DMS53 (cell line): ENCODE measurements at regions not wholly inside any gene's neighbourhood (a gene's known extent, or its start where the extent isn't known, plus 50 kb on each side); places are given as distances from the start of the nearest gene placed in this dataset.
A peak's percentile ranks its signal among the peaks of the same experiment; 100 is the strongest.

ENCODE experiments used
- DNase-seq: peaks from one replicate; lab custom pipeline; 2025; lab: John Stamatoyannopoulos, UW

- DNase-seq = no peak
Observed at GRCh38 chr2:19300961-19301360, 57.5 kb downstream of the OSR1 start.

- DNase-seq = no peak
Observed at GRCh38 chr2:19299522-19299921, 58.9 kb downstream of the OSR1 start.

- peak; percentile 5 for DNase-seq
Observed at GRCh38 chr2:19299032-19299431, 59.4 kb downstream of the OSR1 start.

- no peak for DNase-seq
Observed at GRCh38 chr2:19297716-19298115, 60.7 kb downstream of the OSR1 start.

- peak; percentile 12 for DNase-seq
Observed at GRCh38 chr2:19295998-19296502, 62.4 kb downstream of the OSR1 start.

GRCh38 chr2:19292007-19292406 lies 66.4 kb downstream of the OSR1 start:
- no peak for DNase-seq

- no peak for DNase-seq
Observed at GRCh38 chr2:19288291-19288690, 70.1 kb downstream of the OSR1 start.

- DNase-seq = no peak
Observed at GRCh38 chr2:19287324-19287723, 71.1 kb downstream of the OSR1 start.

- no peak for DNase-seq
Observed at GRCh38 chr2:19282305-19282704, 76.1 kb downstream of the OSR1 start.

GRCh38 chr2:19274439-19274838 lies 84.0 kb downstream of the OSR1 start:
- no peak for DNase-seq

- no peak for DNase-seq
Observed at GRCh38 chr2:19272941-19273470, 85.4 kb downstream of the OSR1 start.

- DNase-seq = no peak
Observed at GRCh38 chr2:19272039-19272438, 86.4 kb downstream of the OSR1 start.

- DNase-seq = no peak
Observed at GRCh38 chr2:19264852-19265251, 93.6 kb downstream of the OSR1 start.

GRCh38 chr2:19262150-19262549 lies 96.3 kb downstream of the OSR1 start:
- DNase-seq = no peak

- DNase-seq = no peak
Observed at GRCh38 chr2:19261061-19261460, 97.4 kb downstream of the OSR1 start.

GRCh38 chr2:19256121-19256601 lies 102.3 kb downstream of the OSR1 start:
- peak; percentile 1 for DNase-seq

- no peak for DNase-seq
Observed at GRCh38 chr2:19255481-19255880, 102.9 kb downstream of the OSR1 start.

- no peak for DNase-seq
Observed at GRCh38 chr2:19251554-19251953, 106.9 kb downstream of the OSR1 start.

- DNase-seq = no peak
Observed at GRCh38 chr2:19250906-19251305, 107.5 kb downstream of the OSR1 start.

- no peak for DNase-seq
Observed at GRCh38 chr2:19247186-19247585, 111.2 kb downstream of the OSR1 start.

GRCh38 chr2:19246496-19246895 lies 111.9 kb downstream of the OSR1 start:
- DNase-seq = no peak

GRCh38 chr2:19244460-19245363 lies 113.7 kb downstream of the OSR1 start:
- DNase-seq = no peak

GRCh38 chr2:19238440-19239060 lies 119.9 kb downstream of the OSR1 start:
- DNase-seq = no peak
